GM19043 (cell line): ENCODE measurements at regions not wholly inside any gene's neighbourhood (a gene's known extent, or its start where the extent isn't known, plus 50 kb on each side); places are given as distances from the start of the nearest gene placed in this dataset.
"Not testable (repeated sequence)": the region's sequence is repeated elsewhere in the genome, so short reads cannot be mapped to it uniquely, and the experiment has no call there.

Source experiments
- ATAC-seq: cut with Tn5 transposase; IDR thresholded peaks from one replicate; pipeline ENCODE4 v1.9.1; 2021; ENCODE audit warnings: low read depth; ENCODE audit not compliant: unreplicated experiment

- ATAC-seq, result no peak
Observed at GRCh38 chr4:116705466-116705865, 379.9 kb downstream of the TRAM1L1 start.

GRCh38 chr4:116702949-116703348, 382.4 kb downstream of the TRAM1L1 start:
- ATAC-seq, result no peak

GRCh38 chr4:116688536-116688935, 396.8 kb downstream of the TRAM1L1 start:
- ATAC-seq, result no peak

- no peak for ATAC-seq
Observed at GRCh38 chr4:116668190-116668589, 417.2 kb downstream of the TRAM1L1 start.

GRCh38 chr4:116665716-116666115, 419.7 kb downstream of the TRAM1L1 start:
- ATAC-seq, result no peak

- no peak for ATAC-seq
Observed at GRCh38 chr4:116664198-116664597, 421.2 kb downstream of the TRAM1L1 start.

GRCh38 chr4:116639070-116639577, 446.3 kb downstream of the TRAM1L1 start:
- ATAC-seq, result no peak

- no peak for ATAC-seq
Observed at GRCh38 chr4:116638592-116638991, 446.8 kb downstream of the TRAM1L1 start.

- ATAC-seq, result peak; percentile 98
Observed at GRCh38 chr4:116636917-116637316, 448.5 kb downstream of the TRAM1L1 start.

- ATAC-seq, result no peak
Observed at GRCh38 chr4:116632269-116632668, 453.1 kb downstream of the TRAM1L1 start.

GRCh38 chr4:116628598-116628997, 456.8 kb downstream of the TRAM1L1 start:
- ATAC-seq, result no peak

- ATAC-seq, result no peak
Observed at GRCh38 chr4:116627545-116627944, 457.8 kb downstream of the TRAM1L1 start.

- ATAC-seq, result not testable (repeated sequence)
Observed at GRCh38 chr4:116619508-116619907, 465.9 kb downstream of the TRAM1L1 start.

GRCh38 chr4:116618638-116619037, 466.7 kb downstream of the TRAM1L1 start:
- no peak for ATAC-seq

GRCh38 chr4:116603096-116603495, 482.3 kb downstream of the TRAM1L1 start:
- no peak for ATAC-seq

- ATAC-seq, result no peak
Observed at GRCh38 chr4:116599859-116600258, 485.5 kb downstream of the TRAM1L1 start.

- ATAC-seq, result no peak
Observed at GRCh38 chr4:116598980-116599789, 486.2 kb downstream of the TRAM1L1 start.

GRCh38 chr4:116598155-116598979, 487.0 kb downstream of the TRAM1L1 start:
- ATAC-seq, result no peak

- no peak for ATAC-seq
Observed at GRCh38 chr4:116590648-116591047, 494.7 kb downstream of the TRAM1L1 start.

GRCh38 chr4:116588783-116589182, 496.6 kb downstream of the TRAM1L1 start:
- no peak for ATAC-seq

- ATAC-seq, result no peak
Observed at GRCh38 chr4:116585246-116585645, 500.1 kb downstream of the TRAM1L1 start.
